ENCODE measurements at regions not wholly inside any gene's neighbourhood (a gene's known extent, or its start where the extent isn't known, plus 50 kb on each side); places are given as distances from the start of the nearest gene placed in this dataset.

DNA sequence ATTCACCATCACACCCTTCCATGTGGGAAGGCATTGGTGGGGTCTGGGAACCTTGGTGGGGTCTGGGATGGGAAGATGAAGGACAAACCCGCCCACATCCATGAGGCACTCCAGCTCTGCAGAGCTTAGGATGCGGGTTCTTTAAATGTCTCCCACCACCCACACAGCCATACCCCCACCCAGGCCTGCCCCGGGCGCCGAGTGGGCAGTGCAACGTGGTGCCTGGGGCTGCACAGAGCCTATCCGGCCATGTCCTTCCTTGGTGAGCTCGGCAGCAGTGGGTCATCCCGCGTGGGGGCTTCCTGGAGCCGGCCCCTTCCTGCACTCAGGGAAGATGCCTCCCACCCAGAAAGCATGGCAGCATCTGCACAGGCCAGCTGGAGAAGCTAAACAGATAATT, 163.5 kb upstream of the TCERG1L start:
- no peak overlapping the region for H3K27ac ChIP-seq (ENCODE audit: low read depth, low read length)
- H3K4me3 ChIP-seq (ENCODE audit: low read length): no peak overlapping the region
- no peak for DNase-seq
- POLR2A ChIA-PET: no interaction called here
- H3K27ac Mint-ChIP-seq: no peak overlapping the region
- H3K9me3 Mint-ChIP-seq: peaks cover 0 to 3% (median 1%) of the 10 kb centered on the region in 5 donors
- CTCF ChIA-PET: no interaction called here
- no peaks in the 10 kb centered on the region for H3K9me3 ChIP-seq (ENCODE audit: low read length)
- no peaks in the 10 kb centered on the region for H3K4me1 Mint-ChIP-seq
- no peaks in the 10 kb centered on the region for H3K27me3 ChIP-seq (ENCODE audit: insufficient read depth, low read length, poor library complexity, severe bottlenecking)
- no peaks in the 10 kb centered on the region for H3K4me1 ChIP-seq (ENCODE audit: insufficient read depth, low read length)
- no peaks in the 10 kb centered on the region for H3K36me3 ChIP-seq (ENCODE audit: insufficient read depth, low read length)
- H3K27me3 Mint-ChIP-seq: peaks cover 1 to 4% of the 10 kb centered on the region in 2 donors
- no peak overlapping the region for H3K4me3 Mint-ChIP-seq
- H3K36me3 Mint-ChIP-seq: no peaks in the 10 kb centered on the region

DNA sequence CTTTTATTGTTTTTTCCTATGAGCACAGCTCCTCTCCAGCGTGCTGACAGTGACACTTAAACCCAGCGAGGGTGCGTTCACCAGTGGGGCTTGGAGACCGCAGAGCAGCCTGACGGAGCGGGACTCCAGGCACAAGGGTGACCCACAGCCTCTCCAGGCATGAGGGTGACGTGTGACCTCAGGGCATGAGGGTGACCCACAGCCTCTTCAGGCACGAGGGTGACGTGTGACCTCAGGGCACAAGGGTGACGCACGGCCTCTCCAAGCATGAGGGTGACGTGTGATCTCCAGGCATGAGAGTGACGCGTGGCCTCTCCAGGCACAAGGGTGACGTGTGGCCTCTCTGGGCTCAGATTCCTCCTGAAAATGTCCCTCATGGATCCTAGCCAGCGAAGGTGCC, 164.3 kb upstream of the TCERG1L start:
- POLR2A ChIA-PET: no interaction called here
- H3K4me3 ChIP-seq (ENCODE audit: low read length): no peak overlapping the region
- no peaks in the 10 kb centered on the region for H3K36me3 ChIP-seq (ENCODE audit: insufficient read depth, low read length)
- CTCF ChIA-PET: no interaction called here
- Mint-ChIP-seq H3K27me3 (peaks cover 1 to 4% of the 10 kb centered on the region in 2 donors), H3K27ac (no peak overlapping the region), H3K36me3 (no peaks in the 10 kb centered on the region), H3K9me3 (peaks cover 0 to 4% (median 3%) of the 10 kb centered on the region in 5 donors), H3K4me3 (no peak overlapping the region), H3K4me1 (no peaks in the 10 kb centered on the region)
- H3K27me3 ChIP-seq (ENCODE audit: insufficient read depth, low read length, poor library complexity, severe bottlenecking): no peaks in the 10 kb centered on the region
- no peak for DNase-seq
- no peaks in the 10 kb centered on the region for H3K4me1 ChIP-seq (ENCODE audit: insufficient read depth, low read length)
- H3K9me3 ChIP-seq (ENCODE audit: low read length): no peaks in the 10 kb centered on the region
- no peak overlapping the region for H3K27ac ChIP-seq (ENCODE audit: low read depth, low read length)

DNA sequence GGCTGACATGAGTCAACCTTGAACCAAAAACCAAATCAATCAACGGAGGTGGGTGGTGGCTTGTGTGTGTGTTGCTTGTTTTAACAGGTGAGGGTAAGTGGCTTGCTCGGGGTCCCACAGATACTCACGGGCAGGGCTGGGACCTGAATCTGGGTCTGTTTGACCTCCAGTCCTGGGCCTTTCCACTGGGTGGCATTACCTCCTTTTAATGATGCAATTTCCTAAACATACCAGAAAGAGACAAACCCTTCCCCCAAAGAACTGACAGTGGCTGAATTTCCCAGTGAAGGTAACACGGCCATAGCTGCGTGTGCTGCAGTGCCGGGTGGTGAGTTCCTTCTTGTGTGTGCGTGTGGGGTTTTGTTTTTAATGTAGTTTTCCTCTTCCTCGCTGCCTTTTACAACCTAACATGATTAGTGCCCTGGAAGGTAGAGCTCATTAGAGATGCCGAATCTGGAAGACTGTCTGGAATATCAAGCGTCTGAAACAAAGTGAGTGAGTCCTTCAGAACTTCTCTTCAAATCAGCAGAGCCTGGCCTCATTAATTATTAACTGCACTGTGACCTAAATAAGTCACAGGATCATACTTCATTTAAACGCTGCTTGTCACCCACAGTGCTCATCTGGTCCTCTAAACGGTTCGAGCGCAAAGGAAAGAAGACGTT, 166.1 kb upstream of the TCERG1L start:
- ChIA-PET POLR2A (no interaction called here), CTCF (no interaction called here)
- no peaks in the 10 kb centered on the region for H3K36me3 Mint-ChIP-seq
- Histone ChIP-seq H3K9me3 (ENCODE audit: low read length) (no peaks in the 10 kb centered on the region), H3K36me3 (ENCODE audit: insufficient read depth, low read length) (no peaks in the 10 kb centered on the region), H3K4me3 (ENCODE audit: low read length) (no peak overlapping the region), H3K27me3 (ENCODE audit: insufficient read depth, low read length, poor library complexity, severe bottlenecking) (no peaks in the 10 kb centered on the region), H3K27ac (ENCODE audit: low read depth, low read length) (no peak overlapping the region), H3K4me1 (ENCODE audit: insufficient read depth, low read length) (no peaks in the 10 kb centered on the region)
- DNase-seq: no peak
- no peak overlapping the region for H3K4me3 Mint-ChIP-seq
- H3K27ac Mint-ChIP-seq: no peak overlapping the region
- peaks cover 0 to 4% (median 2%) of the 10 kb centered on the region in 5 donors for H3K9me3 Mint-ChIP-seq
- no peaks in the 10 kb centered on the region for H3K27me3 Mint-ChIP-seq
- H3K4me1 Mint-ChIP-seq: no peaks in the 10 kb centered on the region

GRCh38 chr10:131478377-131478989, 167.0 kb upstream of the TCERG1L start:
- H3K4me3 Mint-ChIP-seq: no peak overlapping the region

GRCh38 chr10:131480066-131480465, 168.5 kb upstream of the TCERG1L start:
- DNase-seq: no peak
- no peak overlapping the region for H3K27ac Mint-ChIP-seq
- H3K9me3 Mint-ChIP-seq: peaks cover 0 to 5% (median 1%) of the 10 kb centered on the region in 5 donors
- no peaks in the 10 kb centered on the region for H3K27me3 Mint-ChIP-seq
- no peak overlapping the region for H3K4me3 ChIP-seq (ENCODE audit: low read length)
- H3K4me1 ChIP-seq (ENCODE audit: insufficient read depth, low read length): no peaks in the 10 kb centered on the region
- H3K9me3 ChIP-seq (ENCODE audit: low read length): no peaks in the 10 kb centered on the region
- H3K27ac ChIP-seq (ENCODE audit: low read depth, low read length): no peak overlapping the region
- no peaks in the 10 kb centered on the region for H3K36me3 ChIP-seq (ENCODE audit: insufficient read depth, low read length)
- no peaks in the 10 kb centered on the region for H3K36me3 Mint-ChIP-seq
- ChIA-PET CTCF (interaction anchor here (0.9 kb wide), 1 partner anchor 26 kb away, joined by 3 read pairs; no protein-coding TSS in a partner anchor), POLR2A (no interaction called here)
- no peak overlapping the region for H3K4me3 Mint-ChIP-seq
- H3K4me1 Mint-ChIP-seq: no peaks in the 10 kb centered on the region
- no peaks in the 10 kb centered on the region for H3K27me3 ChIP-seq (ENCODE audit: insufficient read depth, low read length, poor library complexity, severe bottlenecking)

More at GRCh38 chr10:131478377-131478989, 167.0 kb upstream of the TCERG1L start:
- Histone ChIP-seq H3K36me3 (ENCODE audit: insufficient read depth, low read length) (no peaks in the 10 kb centered on the region), H3K4me3 (ENCODE audit: low read length) (no peak overlapping the region), H3K27me3 (ENCODE audit: insufficient read depth, low read length, poor library complexity, severe bottlenecking) (no peaks in the 10 kb centered on the region), H3K4me1 (ENCODE audit: insufficient read depth, low read length) (no peaks in the 10 kb centered on the region), H3K27ac (ENCODE audit: low read depth, low read length) (no peak overlapping the region), H3K9me3 (ENCODE audit: low read length) (no peaks in the 10 kb centered on the region)
- CTCF ChIA-PET: no interaction called here
- Mint-ChIP-seq H3K4me1 (no peaks in the 10 kb centered on the region), H3K36me3 (no peaks in the 10 kb centered on the region), H3K9me3 (peaks cover 0 to 5% (median 3%) of the 10 kb centered on the region in 5 donors), H3K27ac (no peak overlapping the region), H3K27me3 (no peaks in the 10 kb centered on the region)
- POLR2A ChIA-PET: no interaction called here
- no peak for DNase-seq

DNA sequence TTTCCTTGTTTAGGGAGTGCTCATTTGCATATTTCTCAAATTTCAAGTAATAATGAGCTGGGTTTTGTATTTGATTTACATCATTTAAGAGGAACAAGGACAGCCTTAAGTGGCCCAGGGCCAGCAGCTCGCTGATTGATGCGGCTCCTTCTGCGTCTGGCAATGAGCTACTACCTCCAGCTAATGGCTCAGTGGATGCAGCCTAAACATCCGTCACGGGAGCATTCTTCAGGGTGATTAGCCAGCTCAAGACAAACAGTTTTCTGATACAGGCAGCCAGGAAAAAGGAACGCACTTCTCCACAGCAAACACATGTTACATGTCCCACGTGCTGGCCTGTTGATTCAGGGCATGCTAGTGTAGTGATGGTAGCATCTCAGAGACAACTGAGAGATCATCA, 169.3 kb upstream of the TCERG1L start:
- ChIA-PET CTCF (interaction anchor here (0.9 kb wide), 1 partner anchor 26 kb away, joined by 3 read pairs; no protein-coding TSS in a partner anchor), POLR2A (no interaction called here)
- H3K4me3 Mint-ChIP-seq: no peak overlapping the region
- H3K4me1 Mint-ChIP-seq: no peaks in the 10 kb centered on the region
- H3K9me3 ChIP-seq (ENCODE audit: low read length): no peaks in the 10 kb centered on the region
- peaks cover 0 to 6% (median 4%) of the 10 kb centered on the region in 5 donors for H3K9me3 Mint-ChIP-seq
- H3K27ac Mint-ChIP-seq: no peak overlapping the region
- H3K27ac ChIP-seq (ENCODE audit: low read depth, low read length): no peak overlapping the region
- no peak for DNase-seq
- H3K4me3 ChIP-seq (ENCODE audit: low read length): no peak overlapping the region
- H3K36me3 Mint-ChIP-seq: no peaks in the 10 kb centered on the region
- no peaks in the 10 kb centered on the region for H3K36me3 ChIP-seq (ENCODE audit: insufficient read depth, low read length)
- no peaks in the 10 kb centered on the region for H3K27me3 Mint-ChIP-seq
- H3K4me1 ChIP-seq (ENCODE audit: insufficient read depth, low read length): no peaks in the 10 kb centered on the region
- no peaks in the 10 kb centered on the region for H3K27me3 ChIP-seq (ENCODE audit: insufficient read depth, low read length, poor library complexity, severe bottlenecking)

DNA sequence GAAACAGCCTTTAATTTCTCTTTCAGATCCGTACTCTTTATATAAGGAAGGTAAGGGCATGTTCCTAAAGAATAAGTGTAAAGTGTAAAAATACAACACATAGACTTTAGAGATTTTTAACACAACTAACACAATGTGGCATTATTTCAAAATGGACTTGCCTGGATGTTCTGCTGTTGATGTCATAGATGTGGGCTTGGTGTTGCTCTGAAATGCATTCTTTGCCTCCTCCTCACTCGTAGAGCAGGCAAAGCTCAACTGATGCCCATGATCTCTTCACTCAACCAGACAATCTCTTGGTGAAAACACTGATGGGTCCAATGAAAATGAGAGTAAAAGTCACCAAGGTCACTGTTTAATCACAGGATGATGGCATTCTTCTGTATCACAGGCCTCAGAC, 174.2 kb upstream of the TCERG1L start:
- ChIA-PET POLR2A (no interaction called here), CTCF (no interaction called here)
- H3K9me3 ChIP-seq (ENCODE audit: low read length): no peaks in the 10 kb centered on the region
- no peak overlapping the region for H3K27ac ChIP-seq (ENCODE audit: low read depth, low read length)
- H3K9me3 Mint-ChIP-seq: peaks cover 0 to 10% (median 3%) of the 10 kb centered on the region in 5 donors
- DNase-seq: no peak
- H3K36me3 ChIP-seq (ENCODE audit: insufficient read depth, low read length): no peaks in the 10 kb centered on the region
- H3K36me3 Mint-ChIP-seq: no peaks in the 10 kb centered on the region
- no peak overlapping the region for H3K4me3 Mint-ChIP-seq
- H3K4me1 Mint-ChIP-seq: no peaks in the 10 kb centered on the region
- H3K4me1 ChIP-seq (ENCODE audit: insufficient read depth, low read length): no peaks in the 10 kb centered on the region
- no peak overlapping the region for H3K27ac Mint-ChIP-seq
- H3K4me3 ChIP-seq (ENCODE audit: low read length): no peak overlapping the region
- H3K27me3 ChIP-seq (ENCODE audit: insufficient read depth, low read length, poor library complexity, severe bottlenecking): no peaks in the 10 kb centered on the region
- H3K27me3 Mint-ChIP-seq: peaks cover 0 to 3% of the 10 kb centered on the region in 2 donors

DNA sequence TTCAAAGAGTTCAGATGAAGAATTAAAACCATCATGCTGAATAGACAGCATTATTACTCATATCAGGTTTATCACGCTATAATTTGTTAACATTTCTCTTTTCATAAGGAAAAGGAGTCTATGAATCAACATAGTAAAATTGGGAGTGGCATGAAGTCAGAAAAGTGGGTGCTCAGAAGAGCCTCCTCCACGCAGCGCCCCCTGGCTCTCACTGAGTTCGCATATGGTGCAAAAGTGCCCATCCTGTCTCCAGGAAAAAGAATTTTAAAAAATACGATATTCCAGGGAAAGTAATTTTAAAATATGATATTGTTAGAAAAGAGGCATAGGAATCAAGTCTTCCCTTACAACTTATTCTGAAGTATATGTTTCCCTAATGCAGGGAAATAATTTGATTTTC, 176.3 kb upstream of the TCERG1L start:
- no peak overlapping the region for H3K27ac ChIP-seq (ENCODE audit: low read depth, low read length)
- ChIA-PET CTCF (no interaction called here), POLR2A (no interaction called here)
- Mint-ChIP-seq H3K27ac (no peak overlapping the region), H3K4me3 (no peak overlapping the region), H3K9me3 (peaks cover 0 to 10% (median 3%) of the 10 kb centered on the region in 5 donors), H3K36me3 (no peaks in the 10 kb centered on the region), H3K4me1 (no peaks in the 10 kb centered on the region), H3K27me3 (peaks cover 0 to 3% of the 10 kb centered on the region in 2 donors)
- no peak overlapping the region for H3K4me3 ChIP-seq (ENCODE audit: low read length)
- H3K27me3 ChIP-seq (ENCODE audit: insufficient read depth, low read length, poor library complexity, severe bottlenecking): no peaks in the 10 kb centered on the region
- no peaks in the 10 kb centered on the region for H3K4me1 ChIP-seq (ENCODE audit: insufficient read depth, low read length)
- no peak for DNase-seq
- no peaks in the 10 kb centered on the region for H3K9me3 ChIP-seq (ENCODE audit: low read length)
- H3K36me3 ChIP-seq (ENCODE audit: insufficient read depth, low read length): no peaks in the 10 kb centered on the region
